ENCODE measurements at regions not wholly inside any gene's neighbourhood (a gene's known extent, or its start where the extent isn't known, plus 50 kb on each side); places are given as distances from the start of the nearest gene placed in this dataset.

DNA sequence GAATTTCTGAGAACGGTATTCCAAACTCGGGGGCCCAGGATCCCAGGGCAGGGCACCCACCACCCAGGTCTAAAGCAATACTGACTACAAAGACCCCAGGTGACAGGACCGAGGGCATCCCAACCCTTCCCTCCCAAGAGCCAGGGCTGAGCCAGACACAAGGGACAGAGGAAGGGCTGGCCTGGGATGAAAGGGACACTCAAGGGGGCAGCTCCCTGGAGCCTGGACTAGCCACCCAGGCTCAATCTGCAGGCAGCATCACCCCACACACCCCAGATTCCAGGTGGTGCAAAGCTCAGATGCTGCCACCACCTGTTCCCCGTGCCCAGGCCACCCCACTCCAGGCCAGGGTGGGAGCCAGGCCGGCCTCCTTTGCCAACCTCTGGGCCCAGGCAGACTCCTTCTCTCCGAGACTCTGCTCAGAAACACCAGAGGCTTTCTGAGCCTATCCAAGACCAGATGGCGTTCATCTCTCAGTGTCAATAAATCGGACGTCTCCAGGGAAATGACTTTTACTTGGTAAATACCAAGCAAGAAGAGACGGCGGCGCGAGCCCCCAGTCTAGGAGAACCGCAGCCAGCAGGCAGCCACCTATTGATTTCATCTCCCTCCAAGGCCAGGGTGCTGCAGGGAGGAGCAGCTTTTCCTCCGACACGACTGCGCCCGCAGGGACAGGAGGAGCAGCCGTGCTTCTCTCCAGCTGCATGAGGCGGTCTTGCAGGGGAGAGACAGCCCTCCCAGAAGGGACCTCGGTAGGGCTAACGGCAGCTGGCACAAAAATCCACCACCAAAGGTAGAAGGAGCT lies 94.1 kb upstream of the ADAMTS2 start:
- no peak for TF ChIP-seq POLR2A (IDR thresholded peaks at IDR 0.05; ENCODE audit: low read length)
- DNase-seq: no peak

DNA sequence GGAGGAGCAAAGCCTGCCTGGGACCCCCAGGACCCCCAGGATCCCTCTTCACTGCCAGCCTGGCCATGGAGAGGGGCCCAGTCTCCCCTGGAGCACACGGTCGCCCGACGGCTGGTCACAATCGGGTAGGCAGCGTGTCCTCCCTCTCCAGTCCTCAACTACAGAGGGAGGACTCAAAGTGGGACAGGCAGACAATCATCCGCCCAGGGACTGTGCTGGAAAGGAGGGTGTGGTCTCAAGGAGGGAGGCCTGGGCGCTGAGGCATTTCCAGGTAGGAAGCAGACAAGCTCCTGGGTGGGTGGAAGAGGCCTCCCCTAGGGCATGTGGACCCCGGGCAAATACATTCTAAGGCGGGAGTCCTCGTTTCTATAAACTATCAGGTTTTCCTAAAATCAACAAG lies 93.2 kb upstream of the ADAMTS2 start:
- no peak for DNase-seq
- TF ChIP-seq GATA1 (IDR thresholded peaks at IDR 0.05; ENCODE audit: low read depth, low read length) (no peak), POLR2A (IDR thresholded peaks at IDR 0.05; ENCODE audit: low read length) (no peak)

GRCh38 chr5:179438011-179438441 lies 92.8 kb upstream of the ADAMTS2 start:
- DNase-seq: no peak
- TF ChIP-seq GATA1 (IDR thresholded peaks at IDR 0.05; ENCODE audit: low read depth, low read length) (no peak), POLR2A (IDR thresholded peaks at IDR 0.05; ENCODE audit: low read length) (no peak)

- no peak for DNase-seq
- TF ChIP-seq POLR2A (IDR thresholded peaks at IDR 0.05; ENCODE audit: low read length) (no peak), GATA1 (IDR thresholded peaks at IDR 0.05; ENCODE audit: low read depth, low read length) (no peak)
Measured at GRCh38 chr5:179437341-179438001, 92.2 kb upstream of the ADAMTS2 start.

GRCh38 chr5:179436321-179437122 lies 91.3 kb upstream of the ADAMTS2 start:
- TF ChIP-seq POLR2A (IDR thresholded peaks at IDR 0.05; ENCODE audit: low read length) (no peak), GATA1 (IDR thresholded peaks at IDR 0.05; ENCODE audit: low read depth, low read length) (no peak)
- no peak for DNase-seq

DNA sequence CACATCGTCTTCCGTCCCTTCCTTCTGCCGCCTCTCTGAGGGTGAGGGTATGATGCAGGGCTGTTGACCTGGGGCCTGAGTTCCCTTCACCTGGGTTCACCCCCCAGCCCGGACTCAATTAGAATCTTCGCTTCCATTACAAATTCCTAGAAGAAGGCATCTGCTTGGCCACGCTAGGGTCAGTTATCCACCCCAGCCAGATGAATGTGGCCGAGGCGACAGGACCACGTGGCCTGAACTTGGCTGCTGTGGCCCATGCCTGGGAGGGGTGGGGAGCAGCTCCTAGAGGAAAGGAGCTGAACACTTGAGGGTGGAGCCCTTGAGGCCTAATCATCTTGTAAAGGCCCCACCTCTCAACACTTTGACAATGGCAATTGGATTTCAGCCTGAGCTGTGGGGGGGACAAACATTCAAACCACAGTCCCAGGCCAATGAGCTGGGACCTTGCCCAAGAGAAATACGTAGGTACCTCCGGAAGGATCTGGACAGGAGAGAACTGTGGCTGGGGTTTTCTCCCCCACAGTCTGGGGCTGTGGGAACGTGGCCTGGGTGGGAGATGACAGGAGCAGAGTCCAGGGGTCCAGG lies 90.6 kb upstream of the ADAMTS2 start:
- no peak for DNase-seq
- no peak for TF ChIP-seq POLR2A (IDR thresholded peaks at IDR 0.05; ENCODE audit: low read length)
- no peak for TF ChIP-seq GATA1 (IDR thresholded peaks at IDR 0.05; ENCODE audit: low read depth, low read length)

DNA sequence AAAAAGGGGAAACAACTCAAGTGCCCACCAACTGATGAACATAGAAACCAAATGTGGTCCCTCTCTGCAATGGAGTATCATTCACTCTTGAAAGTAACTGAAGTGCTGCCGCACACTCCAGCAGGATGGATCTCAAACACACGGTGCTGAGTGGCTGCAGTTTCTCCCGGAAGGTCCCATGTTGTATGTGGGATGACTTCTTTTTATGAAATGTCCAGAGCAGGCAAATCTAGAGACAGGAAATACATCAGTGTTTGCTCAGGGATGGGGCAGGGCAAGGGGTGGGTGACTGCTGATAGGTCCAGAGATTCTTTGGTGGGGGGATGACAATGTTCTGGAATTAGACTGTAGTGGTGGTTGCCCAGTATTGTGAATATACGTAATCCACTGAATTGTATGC lies 89.9 kb upstream of the ADAMTS2 start:
- no peak for TF ChIP-seq GATA1 (IDR thresholded peaks at IDR 0.05; ENCODE audit: low read depth, low read length)
- no peak for TF ChIP-seq POLR2A (IDR thresholded peaks at IDR 0.05; ENCODE audit: low read length)
- no peak for DNase-seq

- TF ChIP-seq POLR2A (IDR thresholded peaks at IDR 0.05; ENCODE audit: low read length) (no peak), GATA1 (IDR thresholded peaks at IDR 0.05; ENCODE audit: low read depth, low read length) (no peak)
- DNase-seq: no peak
Measured at GRCh38 chr5:179432547-179432946, 87.3 kb upstream of the ADAMTS2 start.

GRCh38 chr5:179431221-179431824 lies 86.1 kb upstream of the ADAMTS2 start:
- no peak for DNase-seq
- TF ChIP-seq POLR2A (IDR thresholded peaks at IDR 0.05; ENCODE audit: low read length) (no peak), GATA1 (IDR thresholded peaks at IDR 0.05; ENCODE audit: low read depth, low read length) (no peak)

GRCh38 chr5:179430193-179431175 lies 85.2 kb upstream of the ADAMTS2 start:
- TF ChIP-seq GATA1 (IDR thresholded peaks at IDR 0.05; ENCODE audit: low read depth, low read length): no peak
- TF ChIP-seq POLR2A (IDR thresholded peaks at IDR 0.05; ENCODE audit: low read length): no peak
- DNase-seq: no peak

DNA sequence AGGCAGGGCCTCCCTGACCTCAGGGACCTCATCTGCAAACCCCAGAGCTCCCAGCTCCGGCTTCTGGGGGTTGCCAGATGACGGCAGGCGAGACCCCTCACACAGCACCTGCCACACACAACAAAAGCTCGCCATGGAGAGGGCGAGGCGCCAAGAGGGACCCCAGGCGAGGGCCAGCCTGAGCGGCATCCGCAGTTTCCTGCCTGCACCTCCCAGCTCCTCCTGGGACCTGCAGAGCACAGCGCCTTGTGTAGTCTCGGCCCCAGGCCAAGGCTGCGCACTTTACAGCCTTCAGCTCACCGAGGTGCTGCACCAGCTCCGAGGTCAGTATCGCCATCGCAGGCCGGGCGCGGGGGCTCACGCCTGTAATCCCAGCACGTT lies 82.4 kb upstream of the ADAMTS2 start:
- DNase-seq: no peak
- TF ChIP-seq POLR2A (IDR thresholded peaks at IDR 0.05; ENCODE audit: low read length) (no peak), GATA1 (IDR thresholded peaks at IDR 0.05; ENCODE audit: low read depth, low read length) (no peak)

GRCh38 chr5:179427032-179427675 lies 81.9 kb upstream of the ADAMTS2 start:
- TF ChIP-seq GATA1 (IDR thresholded peaks at IDR 0.05; ENCODE audit: low read depth, low read length): no peak
- no peak for TF ChIP-seq POLR2A (IDR thresholded peaks at IDR 0.05; ENCODE audit: low read length)

More at GRCh38 chr5:179427032-179427675, 81.9 kb upstream of the ADAMTS2 start:
- DNase-seq: no peak
